ENCODE measurements at regions not wholly inside any gene's neighbourhood (a gene's known extent, or its start where the extent isn't known, plus 50 kb on each side); places are given as distances from the start of the nearest gene placed in this dataset.

- no peak for TF ChIP-seq CTCF (IDR thresholded peaks at IDR 0.05; ENCODE audit: low read depth, low read length)
- no peak for TF ChIP-seq POLR2A (IDR thresholded peaks at IDR 0.05; ENCODE audit: extremely low read depth, insufficient read length)
These were observed 382.5 kb downstream of the CAAP1 start for GRCh38 chr9:26510137-26510536.
